ENCODE measurements at regions not wholly inside any gene's neighbourhood (a gene's known extent, or its start where the extent isn't known, plus 50 kb on each side); places are given as distances from the start of the nearest gene placed in this dataset.

DNA sequence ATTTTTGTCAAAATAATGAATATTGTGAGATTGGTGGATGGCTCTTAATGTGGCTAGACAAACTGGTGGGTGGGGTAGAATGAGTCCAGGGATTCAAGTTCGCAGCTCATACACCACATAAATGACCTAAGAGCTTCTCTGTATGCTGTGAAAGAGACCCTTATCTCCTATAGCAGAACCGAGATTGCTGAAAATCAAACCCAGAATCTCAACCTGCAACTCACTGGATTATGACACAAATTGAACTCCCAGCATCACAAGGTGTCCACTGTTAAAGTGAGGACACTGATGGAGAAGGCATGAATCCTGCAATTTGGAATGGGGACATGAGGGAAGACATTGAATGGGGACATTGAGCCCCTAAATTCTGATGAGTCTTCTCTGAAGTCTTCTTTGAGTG lies 51.3 kb upstream of the CNKSR3 start:
- 87% methylated on average over 2 of the region's 2 CpGs for WGBS
- Histone ChIP-seq H3K4me3 (ENCODE audit: low read depth in 1 of 3, low read length in 3 of 3) (no peak overlapping the region), H3K4me1 (ENCODE audit: control insufficient read depth in 4 of 4, insufficient read depth in 4 of 4, low read length in 3 of 4) (no peaks in the 10 kb centered on the region), H3K9ac (ENCODE audit: low read depth in 1 of 2, low read length in 2 of 2) (no peak overlapping the region), H3K27me3 (ENCODE audit: control insufficient read depth in 4 of 4, insufficient read depth in 4 of 4, low read length in 3 of 4) (no peaks in the 10 kb centered on the region), H3K36me3 (ENCODE audit: control insufficient read depth in 4 of 4, insufficient read depth in 3 of 4, low read depth in 1 of 4, low read length in 3 of 4) (no peaks in the 10 kb centered on the region), H3K9me3 (ENCODE audit: control insufficient read depth in 4 of 4, low read length in 3 of 4) (no peaks in the 10 kb centered on the region), H3K27ac (ENCODE audit: low read depth in 1 of 2, low read length in 2 of 2) (no peak overlapping the region)
- no peak for TF ChIP-seq YY1 (IDR thresholded peaks at IDR 0.05)
- TF ChIP-seq FOXA2 (IDR thresholded peaks at IDR 0.05): no peak
- TF ChIP-seq RXRA (IDR thresholded peaks at IDR 0.05): no peak
- TF ChIP-seq, protein P1, sequence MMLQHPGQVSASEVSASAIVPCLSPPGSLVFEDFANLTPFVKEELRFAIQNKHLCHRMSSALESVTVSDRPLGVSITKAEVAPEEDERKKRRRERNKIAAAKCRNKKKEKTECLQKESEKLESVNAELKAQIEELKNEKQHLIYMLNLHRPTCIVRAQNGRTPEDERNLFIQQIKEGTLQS (IDR thresholded peaks at IDR 0.05): no peak
- TF ChIP-seq, protein P2, sequence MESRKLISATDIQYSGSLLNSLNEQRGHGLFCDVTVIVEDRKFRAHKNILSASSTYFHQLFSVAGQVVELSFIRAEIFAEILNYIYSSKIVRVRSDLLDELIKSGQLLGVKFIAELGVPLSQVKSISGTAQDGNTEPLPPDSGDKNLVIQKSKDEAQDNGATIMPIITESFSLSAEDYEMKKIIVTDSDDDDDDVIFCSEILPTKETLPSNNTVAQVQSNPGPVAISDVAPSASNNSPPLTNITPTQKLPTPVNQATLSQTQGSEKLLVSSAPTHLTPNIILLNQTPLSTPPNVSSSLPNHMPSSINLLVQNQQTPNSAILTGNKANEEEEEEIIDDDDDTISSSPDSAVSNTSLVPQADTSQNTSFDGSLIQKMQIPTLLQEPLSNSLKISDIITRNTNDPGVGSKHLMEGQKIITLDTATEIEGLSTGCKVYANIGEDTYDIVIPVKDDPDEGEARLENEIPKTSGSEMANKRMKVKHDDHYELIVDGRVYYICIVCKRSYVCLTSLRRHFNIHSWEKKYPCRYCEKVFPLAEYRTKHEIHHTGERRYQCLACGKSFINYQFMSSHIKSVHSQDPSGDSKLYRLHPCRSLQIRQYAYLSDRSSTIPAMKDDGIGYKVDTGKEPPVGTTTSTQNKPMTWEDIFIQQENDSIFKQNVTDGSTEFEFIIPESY (IDR thresholded peaks at IDR 0.05): no peak
- no peak for TF ChIP-seq NR2F2 (IDR thresholded peaks at IDR 0.05)
- TF ChIP-seq RAD21 (IDR thresholded peaks at IDR 0.05): no peak
- TF ChIP-seq FOXA1 (IDR thresholded peaks at IDR 0.05): no peak
- TF ChIP-seq, protein P3, sequence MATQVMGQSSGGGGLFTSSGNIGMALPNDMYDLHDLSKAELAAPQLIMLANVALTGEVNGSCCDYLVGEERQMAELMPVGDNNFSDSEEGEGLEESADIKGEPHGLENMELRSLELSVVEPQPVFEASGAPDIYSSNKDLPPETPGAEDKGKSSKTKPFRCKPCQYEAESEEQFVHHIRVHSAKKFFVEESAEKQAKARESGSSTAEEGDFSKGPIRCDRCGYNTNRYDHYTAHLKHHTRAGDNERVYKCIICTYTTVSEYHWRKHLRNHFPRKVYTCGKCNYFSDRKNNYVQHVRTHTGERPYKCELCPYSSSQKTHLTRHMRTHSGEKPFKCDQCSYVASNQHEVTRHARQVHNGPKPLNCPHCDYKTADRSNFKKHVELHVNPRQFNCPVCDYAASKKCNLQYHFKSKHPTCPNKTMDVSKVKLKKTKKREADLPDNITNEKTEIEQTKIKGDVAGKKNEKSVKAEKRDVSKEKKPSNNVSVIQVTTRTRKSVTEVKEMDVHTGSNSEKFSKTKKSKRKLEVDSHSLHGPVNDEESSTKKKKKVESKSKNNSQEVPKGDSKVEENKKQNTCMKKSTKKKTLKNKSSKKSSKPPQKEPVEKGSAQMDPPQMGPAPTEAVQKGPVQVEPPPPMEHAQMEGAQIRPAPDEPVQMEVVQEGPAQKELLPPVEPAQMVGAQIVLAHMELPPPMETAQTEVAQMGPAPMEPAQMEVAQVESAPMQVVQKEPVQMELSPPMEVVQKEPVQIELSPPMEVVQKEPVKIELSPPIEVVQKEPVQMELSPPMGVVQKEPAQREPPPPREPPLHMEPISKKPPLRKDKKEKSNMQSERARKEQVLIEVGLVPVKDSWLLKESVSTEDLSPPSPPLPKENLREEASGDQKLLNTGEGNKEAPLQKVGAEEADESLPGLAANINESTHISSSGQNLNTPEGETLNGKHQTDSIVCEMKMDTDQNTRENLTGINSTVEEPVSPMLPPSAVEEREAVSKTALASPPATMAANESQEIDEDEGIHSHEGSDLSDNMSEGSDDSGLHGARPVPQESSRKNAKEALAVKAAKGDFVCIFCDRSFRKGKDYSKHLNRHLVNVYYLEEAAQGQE (IDR thresholded peaks at IDR 0.05): no peak
- no peak for TF ChIP-seq SP1 (IDR thresholded peaks at IDR 0.05)
- TF ChIP-seq, protein P4, sequence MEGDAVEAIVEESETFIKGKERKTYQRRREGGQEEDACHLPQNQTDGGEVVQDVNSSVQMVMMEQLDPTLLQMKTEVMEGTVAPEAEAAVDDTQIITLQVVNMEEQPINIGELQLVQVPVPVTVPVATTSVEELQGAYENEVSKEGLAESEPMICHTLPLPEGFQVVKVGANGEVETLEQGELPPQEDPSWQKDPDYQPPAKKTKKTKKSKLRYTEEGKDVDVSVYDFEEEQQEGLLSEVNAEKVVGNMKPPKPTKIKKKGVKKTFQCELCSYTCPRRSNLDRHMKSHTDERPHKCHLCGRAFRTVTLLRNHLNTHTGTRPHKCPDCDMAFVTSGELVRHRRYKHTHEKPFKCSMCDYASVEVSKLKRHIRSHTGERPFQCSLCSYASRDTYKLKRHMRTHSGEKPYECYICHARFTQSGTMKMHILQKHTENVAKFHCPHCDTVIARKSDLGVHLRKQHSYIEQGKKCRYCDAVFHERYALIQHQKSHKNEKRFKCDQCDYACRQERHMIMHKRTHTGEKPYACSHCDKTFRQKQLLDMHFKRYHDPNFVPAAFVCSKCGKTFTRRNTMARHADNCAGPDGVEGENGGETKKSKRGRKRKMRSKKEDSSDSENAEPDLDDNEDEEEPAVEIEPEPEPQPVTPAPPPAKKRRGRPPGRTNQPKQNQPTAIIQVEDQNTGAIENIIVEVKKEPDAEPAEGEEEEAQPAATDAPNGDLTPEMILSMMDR (IDR thresholded peaks at IDR 0.05; ENCODE audit: low read depth, low read length, missing input control): no peak
- TF ChIP-seq GABPA (IDR thresholded peaks at IDR 0.05 in 1 of 2, conservative IDR thresholded peaks at IDR 0.05 in 1 of 2): no peak
- DNase-seq (ENCODE audit: low spot score): no peak

DNA sequence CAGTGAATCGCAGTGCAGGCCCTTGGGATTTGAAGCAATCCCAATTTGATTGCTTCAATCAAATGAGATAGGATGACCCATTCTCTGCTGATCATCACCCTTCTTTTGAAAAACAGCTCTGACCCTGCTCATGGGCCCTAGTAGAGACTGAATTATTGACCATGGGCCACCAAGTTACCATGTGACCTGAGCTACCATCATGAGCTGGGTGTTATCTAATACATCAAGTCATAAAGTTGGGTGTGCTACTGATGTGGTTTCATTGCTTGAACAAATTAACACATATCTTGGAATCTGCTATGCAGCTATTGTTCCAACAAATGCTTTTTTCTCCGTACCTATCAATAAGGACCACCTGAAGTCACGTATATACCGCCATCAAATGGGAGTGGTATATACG lies 54.8 kb upstream of the CNKSR3 start:
- H3K4me3 ChIP-seq (ENCODE audit: low read depth in 1 of 3, low read length in 3 of 3): no peak overlapping the region
- no peak overlapping the region for H3K27ac ChIP-seq (ENCODE audit: low read depth in 1 of 2, low read length in 2 of 2)
- DNase-seq (ENCODE audit: low spot score): no peak
- H3K27me3 ChIP-seq (ENCODE audit: control insufficient read depth in 4 of 4, insufficient read depth in 4 of 4, low read length in 3 of 4): no peaks in the 10 kb centered on the region
- no peaks in the 10 kb centered on the region for H3K36me3 ChIP-seq (ENCODE audit: control insufficient read depth in 4 of 4, insufficient read depth in 3 of 4, low read depth in 1 of 4, low read length in 3 of 4)
- no peak overlapping the region for H3K9ac ChIP-seq (ENCODE audit: low read depth in 1 of 2, low read length in 2 of 2)
- WGBS: 91% methylated on average over 5 of the region's 5 CpGs
- H3K4me1 ChIP-seq (ENCODE audit: control insufficient read depth in 4 of 4, insufficient read depth in 4 of 4, low read length in 3 of 4): peaks cover 0 to 5% (median 2%) of the 10 kb centered on the region in 4 donors
- H3K9me3 ChIP-seq (ENCODE audit: control insufficient read depth in 4 of 4, low read length in 3 of 4): no peaks in the 10 kb centered on the region
- TF ChIP-seq HNF4A (conservative IDR thresholded peaks at IDR 0.05): no peak
- no peak for TF ChIP-seq GABPA (IDR thresholded peaks at IDR 0.05 in 1 of 2, conservative IDR thresholded peaks at IDR 0.05 in 1 of 2)
- no peak for TF ChIP-seq MAX (IDR thresholded peaks at IDR 0.05)
- no peak for TF ChIP-seq SP1 (IDR thresholded peaks at IDR 0.05)
- no peak for TF ChIP-seq TAF1 (conservative IDR thresholded peaks at IDR 0.05)
- TF ChIP-seq HNF4G (IDR thresholded peaks at IDR 0.05): no peak
- TF ChIP-seq EGR1 (IDR thresholded peaks at IDR 0.05; ENCODE audit: low read depth in 2 of 2): no peak
- TF ChIP-seq FOXA1 (IDR thresholded peaks at IDR 0.05): no peak
- no peak for TF ChIP-seq RAD21 (IDR thresholded peaks at IDR 0.05)
- TF ChIP-seq, protein P4 (IDR thresholded peaks at IDR 0.05; ENCODE audit: low read depth, low read length, missing input control): no peak
- TF ChIP-seq FOXA2 (IDR thresholded peaks at IDR 0.05): no peak
- TF ChIP-seq NR2F2 (IDR thresholded peaks at IDR 0.05): no peak
- no peak for TF ChIP-seq RXRA (IDR thresholded peaks at IDR 0.05)
- TF ChIP-seq JUND (IDR thresholded peaks at IDR 0.05): no peak
- TF ChIP-seq YY1 (IDR thresholded peaks at IDR 0.05): no peak
- TF ChIP-seq, protein P1 (IDR thresholded peaks at IDR 0.05): no peak
